ENCODE measurements at regions not wholly inside any gene's neighbourhood (a gene's known extent, or its start where the extent isn't known, plus 50 kb on each side); places are given as distances from the start of the nearest gene placed in this dataset.
"Not testable (repeated sequence)": the region's sequence is repeated elsewhere in the genome, so short reads cannot be mapped to it uniquely, and the experiment has no call there.

- no peak for DNase-seq (ENCODE audit: low read depth)
Observed at GRCh38 chr7:94314413-94315410, 80.0 kb upstream of the COL1A2 start.

GRCh38 chr7:94321138-94321537, 73.6 kb upstream of the COL1A2 start:
- DNase-seq (ENCODE audit: low read depth): not testable (repeated sequence)

- no peak for DNase-seq (ENCODE audit: low read depth)
Observed at GRCh38 chr7:94323844-94324243, 70.9 kb upstream of the COL1A2 start.

- no peak for DNase-seq (ENCODE audit: low read depth)
Observed at GRCh38 chr7:94324380-94325121, 70.1 kb upstream of the COL1A2 start.

GRCh38 chr7:94325122-94325475, 69.6 kb upstream of the COL1A2 start:
- DNase-seq (ENCODE audit: low read depth): no peak

GRCh38 chr7:94330269-94331020, 64.2 kb upstream of the COL1A2 start:
- DNase-seq (ENCODE audit: low read depth): no peak

- no peak for DNase-seq (ENCODE audit: low read depth)
Observed at GRCh38 chr7:94332571-94332970, 62.1 kb upstream of the COL1A2 start.

- DNase-seq (ENCODE audit: low read depth): no peak
Observed at GRCh38 chr7:94333810-94334209, 60.9 kb upstream of the COL1A2 start.

GRCh38 chr7:94335586-94335985, 59.1 kb upstream of the COL1A2 start:
- DNase-seq (ENCODE audit: low read depth): no peak

- DNase-seq (ENCODE audit: low read depth): no peak
Observed at GRCh38 chr7:94336009-94336408, 58.7 kb upstream of the COL1A2 start.

GRCh38 chr7:94338921-94339371, 55.7 kb upstream of the COL1A2 start:
- DNase-seq (ENCODE audit: low read depth): no peak

GRCh38 chr7:94344826-94345225, 49.9 kb upstream of the COL1A2 start:
- DNase-seq (ENCODE audit: low read depth): no peak
